PFSK-1 (cell line): ENCODE measurements at regions not wholly inside any gene's neighbourhood (a gene's known extent, or its start where the extent isn't known, plus 50 kb on each side); places are given as distances from the start of the nearest gene placed in this dataset.

Experiments used
- POLR2AphosphoS5 ChIP-seq: IDR thresholded peaks from 2 replicates; pipeline ENCODE4 v1.6.1; 2012; ENCODE audit warnings: low read depth, mild to moderate bottlenecking, control low read depth, low read length, moderate library complexity
- SIN3A ChIP-seq: IDR thresholded peaks from 2 replicates; pipeline ENCODE4 v1.6.1; 2012; ENCODE audit warnings: mild to moderate bottlenecking, low read length, moderate library complexity, borderline replicate concordance; ENCODE audit not compliant: insufficient read depth
- TAF1 ChIP-seq: IDR thresholded peaks from 2 replicates; pipeline ENCODE4 v1.6.1; 2012; ENCODE audit warnings: low read length, control low read depth, borderline replicate concordance; ENCODE audit not compliant: insufficient read depth
- TF ChIP-seq, protein P1 (sequence below), 2 experiments: IDR thresholded peaks; 2 replicates each; pipeline versions ENCODE4 v1.6.1 to v1.8.0; 2011 to 2012; ENCODE audit warnings: low read depth in 2 of 2, low read length in 2 of 2, control low read depth in 1 of 2, inconsistent platforms in 1 of 2, mild to moderate bottlenecking in 1 of 2, moderate library complexity in 1 of 2; ENCODE audit not compliant: insufficient read depth in 1 of 2

DNA sequence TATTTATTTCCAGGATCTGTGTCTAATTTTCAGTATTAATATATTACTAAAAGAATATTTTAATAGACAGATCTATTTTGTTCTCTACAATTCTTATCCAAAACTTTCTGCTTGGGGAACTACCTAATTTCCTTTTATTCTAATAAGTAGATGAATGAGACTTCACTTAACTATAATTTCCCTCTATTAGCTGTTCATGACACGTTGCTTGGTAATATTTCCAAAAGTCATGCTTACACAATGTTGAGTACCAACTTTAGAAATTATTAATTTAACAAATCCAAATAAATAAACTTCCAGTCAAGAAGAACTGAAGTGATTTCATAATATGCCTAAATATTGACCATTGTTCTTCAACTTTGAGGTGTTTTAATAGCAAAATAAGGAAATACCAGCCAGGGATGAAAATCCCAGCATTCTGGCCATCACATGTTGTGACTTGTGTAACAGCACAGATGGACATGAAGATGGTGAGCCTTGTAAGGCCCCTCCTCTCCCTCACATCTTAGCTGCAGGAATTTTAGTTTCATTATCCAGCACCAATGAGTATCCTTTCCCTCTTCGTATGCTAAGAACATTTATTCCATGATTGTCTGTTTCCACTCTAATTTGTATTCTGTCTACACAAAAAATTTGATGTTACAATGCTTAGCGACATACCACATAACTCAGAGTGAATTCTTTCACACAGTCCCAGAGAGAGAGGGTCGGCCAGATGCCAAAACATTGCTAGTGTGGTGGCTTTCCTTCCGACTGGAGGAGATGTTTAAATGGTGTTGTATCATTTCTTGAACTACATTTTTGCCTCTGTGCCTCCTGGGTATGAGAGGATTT is 137.5 kb downstream of the FOXA2 start:
- TF ChIP-seq POLR2AphosphoS5 (no peak), TAF1 (no peak), SIN3A (no peak)
- TF ChIP-seq, protein P1, sequence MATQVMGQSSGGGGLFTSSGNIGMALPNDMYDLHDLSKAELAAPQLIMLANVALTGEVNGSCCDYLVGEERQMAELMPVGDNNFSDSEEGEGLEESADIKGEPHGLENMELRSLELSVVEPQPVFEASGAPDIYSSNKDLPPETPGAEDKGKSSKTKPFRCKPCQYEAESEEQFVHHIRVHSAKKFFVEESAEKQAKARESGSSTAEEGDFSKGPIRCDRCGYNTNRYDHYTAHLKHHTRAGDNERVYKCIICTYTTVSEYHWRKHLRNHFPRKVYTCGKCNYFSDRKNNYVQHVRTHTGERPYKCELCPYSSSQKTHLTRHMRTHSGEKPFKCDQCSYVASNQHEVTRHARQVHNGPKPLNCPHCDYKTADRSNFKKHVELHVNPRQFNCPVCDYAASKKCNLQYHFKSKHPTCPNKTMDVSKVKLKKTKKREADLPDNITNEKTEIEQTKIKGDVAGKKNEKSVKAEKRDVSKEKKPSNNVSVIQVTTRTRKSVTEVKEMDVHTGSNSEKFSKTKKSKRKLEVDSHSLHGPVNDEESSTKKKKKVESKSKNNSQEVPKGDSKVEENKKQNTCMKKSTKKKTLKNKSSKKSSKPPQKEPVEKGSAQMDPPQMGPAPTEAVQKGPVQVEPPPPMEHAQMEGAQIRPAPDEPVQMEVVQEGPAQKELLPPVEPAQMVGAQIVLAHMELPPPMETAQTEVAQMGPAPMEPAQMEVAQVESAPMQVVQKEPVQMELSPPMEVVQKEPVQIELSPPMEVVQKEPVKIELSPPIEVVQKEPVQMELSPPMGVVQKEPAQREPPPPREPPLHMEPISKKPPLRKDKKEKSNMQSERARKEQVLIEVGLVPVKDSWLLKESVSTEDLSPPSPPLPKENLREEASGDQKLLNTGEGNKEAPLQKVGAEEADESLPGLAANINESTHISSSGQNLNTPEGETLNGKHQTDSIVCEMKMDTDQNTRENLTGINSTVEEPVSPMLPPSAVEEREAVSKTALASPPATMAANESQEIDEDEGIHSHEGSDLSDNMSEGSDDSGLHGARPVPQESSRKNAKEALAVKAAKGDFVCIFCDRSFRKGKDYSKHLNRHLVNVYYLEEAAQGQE (IDR thresholded peaks at IDR 0.05; ENCODE audit: insufficient read depth in 1 of 2, low read depth in 2 of 2, low read length in 2 of 2) = no peak
